Motor neuron (in vitro differentiated cells): ENCODE measurements at regions not wholly inside any gene's neighbourhood (a gene's known extent, or its start where the extent isn't known, plus 50 kb on each side); places are given as distances from the start of the nearest gene placed in this dataset.

Source experiments
- ATAC-seq, 8 experiments: fragments of 200-7000 bp; cut with Tn5 transposase; replicated peaks in 6 of 8; 2 replicates each; pipeline ENCODE4 v1.8.0; 2021; ENCODE audit warnings: mild to moderate bottlenecking in 8 of 8, moderate library complexity in 8 of 8
- H3K27ac ChIP-seq, 2 donors: fragments of 250-450 bp; sonication (Bioruptor Pico); 2 replicates each; pipeline ENCODE4 v1.9.0; 2021; ENCODE audit warnings: antibody characterized with exemption in 2 of 2, mild to moderate bottlenecking in 2 of 2, moderate library complexity in 1 of 2
- H3K4me1 ChIP-seq, 2 donors: fragments of 250-450 bp; sonication (Bioruptor Pico); replicated peaks in 1 of 2; 2 replicates each; pipeline ENCODE4 v1.6.1; 2021; ENCODE audit warnings: antibody characterized with exemption in 2 of 2, mild to moderate bottlenecking in 2 of 2, moderate library complexity in 1 of 2
- H3K4me3 ChIP-seq, 5 donors: fragments of 250-450 bp; sonication (Bioruptor Pico); 2 replicates each; pipeline ENCODE4 v1.9.0; 2021; ENCODE audit warnings: antibody characterized with exemption in 5 of 5, mild to moderate bottlenecking in 5 of 5, moderate library complexity in 4 of 5
- WGBS, 10 experiments: fragments of 450-650 bp; shearing (Covaris generic); methylation state at CpG; one replicate each; pipeline ENCODE4 v1.0.0; 2022; 5-methylcytosine and 5-hydroxymethylcytosine counted together
- in situ Hi-C, 9 experiments: fragments of 400-800 bp; cut with MboI; loops; one replicate each; pipeline ENCODE4 v1.15.0; 2021; ENCODE audit warnings: low sequenced_read_pairs in 9 of 9, low pct_unique_long_range_greater_than_20kb in 2 of 9; ENCODE audit not compliant: unreplicated experiment in 9 of 9

GRCh38 chr6:91982559-91982958 is 1395.7 kb upstream of the MAP3K7 start:
- Histone ChIP-seq H3K4me3 (no peak overlapping the region), H3K27ac (no peak overlapping the region), H3K4me1 (no peaks in the 10 kb centered on the region)
- peak in 1 of 8 experiments; percentile 94 for ATAC-seq
- in situ Hi-C loops: no loop called here

- in situ Hi-C loops: no loop called here
- WGBS, 10 experiments: 50 to 100% (median 92%) methylated on average over 1 of the region's 1 CpG; no CpG with 5 or more reads in 4 of the 10 experiments
- Histone ChIP-seq H3K27ac (no peak overlapping the region), H3K4me1 (no peaks in the 10 kb centered on the region), H3K4me3 (no peak overlapping the region)
- ATAC-seq: peak in 1 of 8 experiments; percentile 20
Observed at GRCh38 chr6:91976797-91977196, 1389.9 kb upstream of the MAP3K7 start.

GRCh38 chr6:91970700-91971099 is 1383.8 kb upstream of the MAP3K7 start:
- Histone ChIP-seq H3K4me1 (no peaks in the 10 kb centered on the region), H3K27ac (no peak overlapping the region), H3K4me3 (no peak overlapping the region)
- no peak for ATAC-seq
- WGBS, 10 experiments: 0 to 80% (median 54%) methylated on average over 1 to 2 of the region's 2 CpGs; no CpG with 5 or more reads in 4 of the 10 experiments
- in situ Hi-C loops: no loop called here

DNA sequence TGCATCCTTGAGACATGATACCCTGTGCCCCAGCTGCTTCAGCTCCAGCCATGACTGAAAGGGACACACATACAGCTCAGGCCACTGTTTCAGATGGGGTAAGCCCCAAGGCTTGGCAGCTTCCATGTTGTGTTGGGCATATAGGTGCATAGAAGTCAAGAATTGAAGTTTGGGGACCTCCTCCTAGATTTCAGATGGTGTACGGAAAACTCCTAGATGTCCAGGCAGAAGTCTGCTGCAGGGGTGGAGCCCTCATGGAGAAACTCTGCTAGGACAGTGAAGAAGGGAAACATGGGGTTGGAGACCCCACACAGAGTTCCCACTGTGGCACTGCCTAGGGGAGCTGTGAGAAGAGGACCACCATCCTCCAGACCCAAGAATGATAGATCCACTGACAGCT is 1379.0 kb upstream of the MAP3K7 start:
- H3K4me3 ChIP-seq: no peak overlapping the region
- WGBS, 10 experiments: 33 to 100% (median 100%) methylated on average over 1 of the region's 1 CpG; no CpG with 5 or more reads in 5 of the 10 experiments
- in situ Hi-C loops: no loop called here
- no peak overlapping the region for H3K27ac ChIP-seq
- no peaks in the 10 kb centered on the region for H3K4me1 ChIP-seq
- no peak for ATAC-seq

- no peak overlapping the region for H3K4me3 ChIP-seq
- in situ Hi-C loops: no loop called here
- ATAC-seq: no peak
- no peaks in the 10 kb centered on the region for H3K4me1 ChIP-seq
- 0 to 100% (median 91%) methylated on average over 1 to 2 of the region's 2 CpGs for WGBS, 10 experiments
- no peak overlapping the region for H3K27ac ChIP-seq
Observed at GRCh38 chr6:91961671-91962070, 1374.8 kb upstream of the MAP3K7 start.

GRCh38 chr6:91961236-91961635 is 1374.4 kb upstream of the MAP3K7 start:
- no peak overlapping the region for H3K4me3 ChIP-seq
- no peak overlapping the region for H3K27ac ChIP-seq
- 25 to 100% (median 89%) methylated on average over 1 to 3 of the region's 3 CpGs; no CpG with 5 or more reads in 2 of the 10 experiments for WGBS, 10 experiments
- in situ Hi-C loops: no loop called here
- H3K4me1 ChIP-seq: no peaks in the 10 kb centered on the region
- ATAC-seq: no peak

- WGBS, 10 experiments: 0 to 100% (median 76%) methylated on average over 1 to 2 of the region's 2 CpGs; no CpG with 5 or more reads in 1 of the 10 experiments
- in situ Hi-C loops: no loop called here
- Histone ChIP-seq H3K4me1 (peaks cover 3 to 7% of the 10 kb centered on the region in 2 donors), H3K4me3 (no peak overlapping the region), H3K27ac (no peak overlapping the region)
- ATAC-seq: peak in 5 of 8 experiments; percentile 78 to 94 (median 90)
Observed at GRCh38 chr6:91941838-91942237, 1355.0 kb upstream of the MAP3K7 start.

GRCh38 chr6:91940801-91941200 is 1353.9 kb upstream of the MAP3K7 start:
- ATAC-seq: no peak
- Histone ChIP-seq H3K4me1 (peaks cover 3 to 7% of the 10 kb centered on the region in 2 donors), H3K27ac (no peak overlapping the region), H3K4me3 (no peak overlapping the region)
- 40 to 100% (median 92%) methylated on average over 1 of the region's 1 CpG; no CpG with 5 or more reads in 3 of the 10 experiments for WGBS, 10 experiments
- in situ Hi-C loops: no loop called here

GRCh38 chr6:91926827-91927226 is 1340.0 kb upstream of the MAP3K7 start:
- Histone ChIP-seq H3K27ac (no peak overlapping the region), H3K4me1 (no peaks in the 10 kb centered on the region), H3K4me3 (no peak overlapping the region)
- in situ Hi-C loops: no loop called here
- no peak for ATAC-seq
- WGBS, 10 experiments: 60 to 100% (median 90%) methylated on average over 1 to 12 of the region's 15 CpGs; no CpG with 5 or more reads in 5 of the 10 experiments

GRCh38 chr6:91926361-91926760 is 1339.5 kb upstream of the MAP3K7 start:
- Histone ChIP-seq H3K27ac (no peak overlapping the region), H3K4me3 (no peak overlapping the region), H3K4me1 (no peaks in the 10 kb centered on the region)
- WGBS, 10 experiments: 0 to 100% (median 71%) methylated on average over 1 to 9 of the region's 10 CpGs; no CpG with 5 or more reads in 1 of the 10 experiments
- in situ Hi-C loops: no loop called here
- no peak for ATAC-seq

- ATAC-seq: no peak
- no peak overlapping the region for H3K27ac ChIP-seq
- in situ Hi-C loops: no loop called here
- no peaks in the 10 kb centered on the region for H3K4me1 ChIP-seq
- H3K4me3 ChIP-seq: no peak overlapping the region
- 0 to 100% (median 85%) methylated on average over 1 to 2 of the region's 2 CpGs; no CpG with 5 or more reads in 1 of the 10 experiments for WGBS, 10 experiments
Observed at GRCh38 chr6:91911945-91912344, 1325.1 kb upstream of the MAP3K7 start.

DNA sequence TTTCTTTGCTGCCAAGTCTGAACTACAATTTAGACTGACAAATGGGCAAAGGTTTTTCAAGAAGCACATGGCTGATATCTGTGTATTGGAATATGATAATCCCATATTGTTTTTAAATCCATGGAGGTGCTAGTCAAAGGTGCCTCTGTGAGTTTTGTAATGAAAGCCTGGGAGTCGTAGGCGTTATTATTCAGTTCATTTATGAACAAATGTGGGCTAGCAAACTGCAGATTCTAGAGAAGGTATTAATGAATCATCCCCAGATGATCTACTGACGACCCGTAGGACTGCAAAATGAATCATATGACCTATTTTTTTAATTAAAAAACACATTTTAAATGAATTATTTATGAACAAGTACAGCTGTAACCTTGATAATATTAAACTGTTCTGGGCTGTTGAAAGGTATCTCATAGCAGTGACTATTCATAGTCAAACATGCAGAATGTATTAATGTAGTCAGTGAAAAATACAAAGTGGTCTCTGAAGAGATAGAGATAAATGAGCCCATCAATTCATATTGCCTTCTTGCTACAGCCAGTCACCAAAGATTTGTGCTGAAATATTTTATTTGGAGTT is 1317.8 kb upstream of the MAP3K7 start:
- WGBS, 10 experiments: 0 to 77% (median 49%) methylated on average over 1 to 4 of the region's 4 CpGs; no CpG with 5 or more reads in 1 of the 10 experiments
- H3K4me3 ChIP-seq: no peak overlapping the region
- peak in 5 of 8 experiments; percentile 43 to 75 (median 63) for ATAC-seq
- no peak overlapping the region for H3K27ac ChIP-seq
- in situ Hi-C loops: no loop called here
- peaks cover 0 to 5% of the 10 kb centered on the region in 2 donors for H3K4me1 ChIP-seq

- Histone ChIP-seq H3K27ac (no peak overlapping the region), H3K4me3 (no peak overlapping the region), H3K4me1 (peaks cover 4 to 15% of the 10 kb centered on the region in 2 donors)
- WGBS, 10 experiments: 0 to 82% (median 59%) methylated on average over 1 to 6 of the region's 6 CpGs
- in situ Hi-C loops: no loop called here
- peak in 5 of 8 experiments; percentile 82 to 95 (median 88) for ATAC-seq
Observed at GRCh38 chr6:91895599-91896285, 1308.9 kb upstream of the MAP3K7 start.
